WTC11 (cell line): ENCODE measurements at regions not wholly inside any gene's neighbourhood (a gene's known extent, or its start where the extent isn't known, plus 50 kb on each side); places are given as distances from the start of the nearest gene placed in this dataset.

Experiments
- FOXJ3 ChIP-seq: sonication (generic); formaldehyde crosslinking; IDR thresholded peaks from 2 replicates; pipeline ENCODE4 v1.9.0; 2021; ENCODE audit warnings: missing genetic modification reagents, mild to moderate bottlenecking, borderline replicate concordance
- FOXP1 ChIP-seq: sonication (generic); formaldehyde crosslinking; IDR thresholded peaks from 2 replicates; pipeline ENCODE4 v1.8.0; 2022; ENCODE audit warnings: missing genetic modification reagents, mild to moderate bottlenecking, moderate library complexity, borderline replicate concordance
- USF2 ChIP-seq: sonication (generic); formaldehyde crosslinking; IDR thresholded peaks from 2 replicates; pipeline ENCODE4 v1.8.1; 2023; ENCODE audit warnings: mild to moderate bottlenecking, missing genetic modification reagents, moderate library complexity
- ZNF121 ChIP-seq: sonication (generic); formaldehyde crosslinking; IDR thresholded peaks from 2 replicates; pipeline ENCODE4 v1.8.0; 2023; ENCODE audit warnings: missing genetic modification reagents
- ZNF232 ChIP-seq: sonication (generic); formaldehyde crosslinking; IDR thresholded peaks from 2 replicates; pipeline ENCODE4 v1.8.0; 2022; ENCODE audit warnings: mild to moderate bottlenecking, missing genetic modification reagents
- TF ChIP-seq, protein P1 (sequence below): fragments of 200-600 bp; IDR thresholded peaks from 2 replicates; pipeline ENCODE4 v1.8.0; 2022; ENCODE audit warnings: antibody characterized with exemption
- TF ChIP-seq, protein P2 (sequence below): fragments of 250-450 bp; sonication (Bioruptor Pico); IDR thresholded peaks from 2 replicates; pipeline ENCODE4 v1.9.0; 2021; ENCODE audit warnings: moderate library complexity, mild to moderate bottlenecking, inconsistent platforms, borderline replicate concordance
- TF ChIP-seq, protein P3 (sequence below): sonication (generic); formaldehyde crosslinking; IDR thresholded peaks from 2 replicates; pipeline ENCODE4 v1.8.0; 2022; ENCODE audit warnings: mild to moderate bottlenecking, missing genetic modification reagents
- TF ChIP-seq, protein P4 (sequence below): fragments of 250-450 bp; sonication (Bioruptor Pico); IDR thresholded peaks from 2 replicates; pipeline ENCODE4 v1.9.0; 2021; ENCODE audit warnings: mild to moderate bottlenecking
- TF ChIP-seq, protein P5 (sequence below): sonication (generic); formaldehyde crosslinking; IDR thresholded peaks from 2 replicates; pipeline ENCODE4 v1.8.1; 2023; ENCODE audit warnings: mild to moderate bottlenecking, missing genetic modification reagents, moderate library complexity

- TF ChIP-seq, protein P1, sequence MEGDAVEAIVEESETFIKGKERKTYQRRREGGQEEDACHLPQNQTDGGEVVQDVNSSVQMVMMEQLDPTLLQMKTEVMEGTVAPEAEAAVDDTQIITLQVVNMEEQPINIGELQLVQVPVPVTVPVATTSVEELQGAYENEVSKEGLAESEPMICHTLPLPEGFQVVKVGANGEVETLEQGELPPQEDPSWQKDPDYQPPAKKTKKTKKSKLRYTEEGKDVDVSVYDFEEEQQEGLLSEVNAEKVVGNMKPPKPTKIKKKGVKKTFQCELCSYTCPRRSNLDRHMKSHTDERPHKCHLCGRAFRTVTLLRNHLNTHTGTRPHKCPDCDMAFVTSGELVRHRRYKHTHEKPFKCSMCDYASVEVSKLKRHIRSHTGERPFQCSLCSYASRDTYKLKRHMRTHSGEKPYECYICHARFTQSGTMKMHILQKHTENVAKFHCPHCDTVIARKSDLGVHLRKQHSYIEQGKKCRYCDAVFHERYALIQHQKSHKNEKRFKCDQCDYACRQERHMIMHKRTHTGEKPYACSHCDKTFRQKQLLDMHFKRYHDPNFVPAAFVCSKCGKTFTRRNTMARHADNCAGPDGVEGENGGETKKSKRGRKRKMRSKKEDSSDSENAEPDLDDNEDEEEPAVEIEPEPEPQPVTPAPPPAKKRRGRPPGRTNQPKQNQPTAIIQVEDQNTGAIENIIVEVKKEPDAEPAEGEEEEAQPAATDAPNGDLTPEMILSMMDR = no peak
- TF ChIP-seq, protein P2, sequence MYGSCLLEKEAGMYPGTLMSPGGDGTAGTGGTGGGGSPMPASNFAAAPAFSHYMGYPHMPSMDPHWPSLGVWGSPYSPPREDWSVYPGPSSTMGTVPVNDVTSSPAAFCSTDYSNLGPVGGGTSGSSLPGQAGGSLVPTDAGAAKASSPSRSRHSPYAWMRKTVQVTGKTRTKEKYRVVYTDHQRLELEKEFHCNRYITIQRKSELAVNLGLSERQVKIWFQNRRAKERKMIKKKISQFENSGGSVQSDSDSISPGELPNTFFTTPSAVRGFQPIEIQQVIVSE (CRISPR knock-in tag) = no peak
- TF ChIP-seq FOXP1 (no peak), FOXJ3 (no peak), USF2 (no peak), ZNF232 (CRISPR knock-in tag) (no peak), ZNF121 (CRISPR knock-in tag) (no peak)
- TF ChIP-seq, protein P3, sequence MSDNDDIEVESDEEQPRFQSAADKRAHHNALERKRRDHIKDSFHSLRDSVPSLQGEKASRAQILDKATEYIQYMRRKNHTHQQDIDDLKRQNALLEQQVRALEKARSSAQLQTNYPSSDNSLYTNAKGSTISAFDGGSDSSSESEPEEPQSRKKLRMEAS (CRISPR knock-in tag) = no peak
- TF ChIP-seq, protein P4, sequence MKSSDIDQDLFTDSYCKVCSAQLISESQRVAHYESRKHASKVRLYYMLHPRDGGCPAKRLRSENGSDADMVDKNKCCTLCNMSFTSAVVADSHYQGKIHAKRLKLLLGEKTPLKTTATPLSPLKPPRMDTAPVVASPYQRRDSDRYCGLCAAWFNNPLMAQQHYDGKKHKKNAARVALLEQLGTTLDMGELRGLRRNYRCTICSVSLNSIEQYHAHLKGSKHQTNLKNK (CRISPR knock-in tag) = no peak
- TF ChIP-seq, protein P5, sequence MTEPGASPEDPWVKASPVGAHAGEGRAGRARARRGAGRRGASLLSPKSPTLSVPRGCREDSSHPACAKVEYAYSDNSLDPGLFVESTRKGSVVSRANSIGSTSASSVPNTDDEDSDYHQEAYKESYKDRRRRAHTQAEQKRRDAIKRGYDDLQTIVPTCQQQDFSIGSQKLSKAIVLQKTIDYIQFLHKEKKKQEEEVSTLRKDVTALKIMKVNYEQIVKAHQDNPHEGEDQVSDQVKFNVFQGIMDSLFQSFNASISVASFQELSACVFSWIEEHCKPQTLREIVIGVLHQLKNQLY (CRISPR knock-in tag) = no peak
These were observed 427.9 kb downstream of the WDR72 start for GRCh38 chr15:53331328-53332190.
